ENCODE measurements at regions not wholly inside any gene's neighbourhood (a gene's known extent, or its start where the extent isn't known, plus 50 kb on each side); places are given as distances from the start of the nearest gene placed in this dataset.

DNA sequence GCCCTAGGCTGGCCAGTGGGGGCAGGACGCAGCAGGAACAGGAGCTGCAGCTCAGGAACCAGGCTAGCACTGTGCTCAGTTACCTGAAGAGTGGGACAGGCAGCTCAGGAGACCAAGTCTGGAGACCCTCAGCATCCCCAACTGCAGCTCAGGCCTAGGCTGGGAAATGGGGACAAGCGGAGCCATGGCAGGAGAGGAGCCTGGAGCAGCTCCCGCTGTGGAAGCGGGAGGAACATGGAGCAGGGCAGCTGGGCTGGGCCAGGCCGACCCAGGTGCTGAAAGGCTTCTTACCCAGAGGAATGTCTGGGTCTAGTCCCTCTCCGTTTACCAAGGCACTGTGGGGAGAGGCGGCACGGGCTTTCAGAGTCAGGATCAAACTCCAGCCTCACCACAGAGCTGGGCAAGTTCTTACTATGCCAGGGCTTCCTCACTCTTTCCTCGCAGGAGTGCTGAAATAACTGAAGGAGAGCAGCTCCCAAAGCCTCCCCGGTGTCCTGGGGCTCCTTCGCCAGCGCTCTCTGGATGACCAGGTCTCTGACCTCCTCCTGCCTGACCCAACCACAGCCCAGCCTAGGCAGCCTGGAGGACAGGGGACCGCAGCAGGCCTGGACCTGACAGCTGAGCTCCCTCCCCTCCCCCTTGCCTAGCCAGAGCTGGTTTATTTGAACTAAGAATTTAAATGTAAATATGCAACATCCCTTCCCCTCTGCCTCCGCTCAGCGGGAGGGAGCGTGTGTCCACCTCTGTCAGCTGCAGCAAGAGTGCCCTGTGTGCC lies 247.8 kb upstream of the SIX2 start:
- DNase-seq (ENCODE audit: low read depth in 2 of 2) = no peak
- no peak overlapping the region for H3K4me3 ChIP-seq (replicated peaks in 1 of 2; ENCODE audit: low read depth in 2 of 2, low read length in 2 of 2)
- TF ChIP-seq, protein P1, sequence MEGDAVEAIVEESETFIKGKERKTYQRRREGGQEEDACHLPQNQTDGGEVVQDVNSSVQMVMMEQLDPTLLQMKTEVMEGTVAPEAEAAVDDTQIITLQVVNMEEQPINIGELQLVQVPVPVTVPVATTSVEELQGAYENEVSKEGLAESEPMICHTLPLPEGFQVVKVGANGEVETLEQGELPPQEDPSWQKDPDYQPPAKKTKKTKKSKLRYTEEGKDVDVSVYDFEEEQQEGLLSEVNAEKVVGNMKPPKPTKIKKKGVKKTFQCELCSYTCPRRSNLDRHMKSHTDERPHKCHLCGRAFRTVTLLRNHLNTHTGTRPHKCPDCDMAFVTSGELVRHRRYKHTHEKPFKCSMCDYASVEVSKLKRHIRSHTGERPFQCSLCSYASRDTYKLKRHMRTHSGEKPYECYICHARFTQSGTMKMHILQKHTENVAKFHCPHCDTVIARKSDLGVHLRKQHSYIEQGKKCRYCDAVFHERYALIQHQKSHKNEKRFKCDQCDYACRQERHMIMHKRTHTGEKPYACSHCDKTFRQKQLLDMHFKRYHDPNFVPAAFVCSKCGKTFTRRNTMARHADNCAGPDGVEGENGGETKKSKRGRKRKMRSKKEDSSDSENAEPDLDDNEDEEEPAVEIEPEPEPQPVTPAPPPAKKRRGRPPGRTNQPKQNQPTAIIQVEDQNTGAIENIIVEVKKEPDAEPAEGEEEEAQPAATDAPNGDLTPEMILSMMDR (IDR thresholded peaks at IDR 0.05; ENCODE audit: low read depth, low read length) = no peak

DNA sequence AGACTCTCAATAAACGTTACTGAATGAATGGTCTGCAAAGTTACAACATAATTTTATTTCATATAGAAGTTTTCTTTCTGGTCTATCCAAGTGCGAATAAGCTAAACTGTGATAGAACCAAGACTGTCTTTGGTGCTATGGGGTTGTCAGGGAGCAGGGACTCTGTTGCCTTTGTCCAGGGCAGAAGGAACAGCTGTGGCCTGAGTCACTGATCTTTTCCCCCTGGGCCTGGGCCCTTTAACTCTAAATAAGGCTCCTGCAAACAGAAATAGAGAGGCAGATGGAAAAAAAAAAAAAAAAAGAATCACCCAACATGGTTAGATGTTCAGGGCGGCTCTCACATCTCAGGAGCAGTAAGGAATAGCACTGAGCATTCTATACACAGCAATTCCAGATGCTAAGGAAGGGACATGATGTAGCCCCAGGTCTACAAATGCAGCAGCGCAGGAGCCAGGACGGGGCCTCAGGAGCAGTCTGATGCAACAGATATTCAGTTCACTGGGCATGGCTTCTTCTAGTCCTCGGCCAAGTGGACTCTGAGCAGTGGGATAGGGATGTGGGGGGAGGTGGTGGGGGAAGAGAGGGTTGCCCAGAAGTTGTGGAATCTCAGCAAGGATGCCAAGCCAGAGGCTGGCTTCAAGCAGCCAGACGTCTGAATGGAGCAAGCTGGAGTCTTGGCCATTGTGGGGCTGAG lies 247.1 kb upstream of the SIX2 start:
- peak in 1 of 2 donors; percentile 36 for DNase-seq (ENCODE audit: low read depth in 2 of 2)
- TF ChIP-seq, protein P1 (IDR thresholded peaks at IDR 0.05; ENCODE audit: low read depth, low read length) = no peak

DNA sequence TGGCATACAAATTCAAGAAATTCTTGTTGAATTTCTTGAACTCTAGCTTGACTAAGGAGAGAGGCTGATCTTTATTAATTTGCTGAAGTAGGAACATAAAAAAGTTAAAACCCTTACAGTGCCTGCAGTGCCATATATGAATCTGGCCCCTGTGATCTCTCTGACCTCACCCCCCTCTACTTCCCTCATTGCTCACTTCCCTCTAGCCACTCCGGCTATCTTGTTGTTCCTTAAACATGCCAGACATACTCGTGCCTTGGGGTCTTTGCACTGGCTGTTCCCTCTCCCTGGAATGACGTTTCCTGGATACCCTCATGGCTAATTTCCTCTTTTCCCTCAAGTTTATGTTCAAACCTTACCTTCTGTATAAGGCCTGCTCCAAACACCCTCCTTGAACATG lies 246.3 kb upstream of the SIX2 start:
- no peak overlapping the region for H3K4me3 ChIP-seq (replicated peaks in 1 of 2; ENCODE audit: low read depth in 2 of 2, low read length in 2 of 2)
- TF ChIP-seq, protein P1 (IDR thresholded peaks at IDR 0.05; ENCODE audit: low read depth, low read length) = no peak
- no peak for DNase-seq (ENCODE audit: low read depth in 2 of 2)

More for the DNA sequence above, 247.1 kb upstream of the SIX2 start:
- H3K4me3 ChIP-seq (replicated peaks in 1 of 2; ENCODE audit: low read depth in 2 of 2, low read length in 2 of 2) = no peak overlapping the region

DNA sequence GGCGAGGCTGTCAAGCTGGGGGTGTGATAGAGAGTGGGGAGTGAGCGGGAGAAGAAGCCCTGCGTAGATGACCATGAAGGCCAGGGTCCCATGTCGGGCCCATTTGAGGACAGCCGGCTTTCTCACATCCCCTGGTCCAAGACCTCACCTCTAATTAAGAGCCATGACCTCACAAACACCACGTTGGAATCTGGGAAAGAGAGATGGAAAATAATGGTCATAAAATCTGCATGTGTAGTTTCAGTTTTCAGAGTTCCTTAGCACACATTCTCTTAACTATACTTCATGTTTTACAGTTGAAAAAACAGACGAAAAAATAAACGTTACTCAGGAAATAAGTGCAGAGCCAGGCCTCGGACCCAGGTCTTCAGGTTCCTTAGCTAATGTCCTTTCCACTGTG lies 244.8 kb upstream of the SIX2 start:
- no peak for DNase-seq (ENCODE audit: low read depth in 2 of 2)
- TF ChIP-seq, protein P1 (IDR thresholded peaks at IDR 0.05; ENCODE audit: low read depth, low read length) = no peak
- H3K4me3 ChIP-seq (replicated peaks in 1 of 2; ENCODE audit: low read depth in 2 of 2, low read length in 2 of 2) = no peak overlapping the region

DNA sequence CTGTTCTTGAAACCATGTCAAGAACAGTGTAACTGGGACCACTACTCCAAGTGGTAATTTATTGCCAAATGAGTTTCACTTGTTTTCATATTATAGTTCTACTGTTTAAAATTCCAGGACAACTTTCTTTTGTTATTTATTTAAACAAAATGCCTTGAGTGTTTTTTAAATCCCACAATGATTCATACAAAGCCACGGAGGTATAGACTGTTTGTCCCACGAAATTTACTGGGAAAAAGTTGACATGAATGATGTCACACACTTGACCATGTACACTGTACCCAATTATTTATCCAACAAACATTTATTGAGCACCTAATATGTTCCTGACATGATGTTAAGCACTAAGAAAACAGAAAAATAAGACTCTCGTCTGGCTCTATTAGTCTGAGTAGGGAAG lies 243.9 kb upstream of the SIX2 start:
- no peak overlapping the region for H3K4me3 ChIP-seq (replicated peaks in 1 of 2; ENCODE audit: low read depth in 2 of 2, low read length in 2 of 2)
- TF ChIP-seq, protein P1 (IDR thresholded peaks at IDR 0.05; ENCODE audit: low read depth, low read length) = no peak
- peak in 1 of 2 donors; percentile 33 for DNase-seq (ENCODE audit: low read depth in 2 of 2)

DNA sequence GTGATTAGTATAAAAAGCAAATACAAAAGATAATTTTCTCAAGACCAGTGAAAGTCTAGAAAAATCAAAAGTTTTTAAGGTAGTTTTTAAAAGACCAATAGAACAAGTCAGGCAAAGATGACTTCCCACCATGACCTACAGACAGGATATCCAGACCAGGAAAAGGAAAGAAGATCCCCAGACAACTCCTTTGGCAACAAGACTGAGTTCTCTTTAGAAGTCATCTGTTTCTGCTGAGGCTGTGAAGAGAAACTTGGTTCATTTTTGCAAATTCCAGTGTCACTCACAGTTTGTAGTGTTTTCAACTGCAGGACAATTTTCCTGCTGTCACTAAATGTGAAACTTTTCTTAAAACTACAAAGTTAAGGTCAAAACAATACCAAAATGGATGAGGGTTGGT lies 240.9 kb upstream of the SIX2 start:
- DNase-seq (ENCODE audit: low read depth in 2 of 2) = no peak
- no peak overlapping the region for H3K4me3 ChIP-seq (replicated peaks in 1 of 2; ENCODE audit: low read depth in 2 of 2, low read length in 2 of 2)
- TF ChIP-seq, protein P1 (IDR thresholded peaks at IDR 0.05; ENCODE audit: low read depth, low read length) = no peak
